ENCODE measurements at regions not wholly inside any gene's neighbourhood (a gene's known extent, or its start where the extent isn't known, plus 50 kb on each side); places are given as distances from the start of the nearest gene placed in this dataset.
"Not testable (repeated sequence)": the region's sequence is repeated elsewhere in the genome, so short reads cannot be mapped to it uniquely, and the experiment has no call there.

DNA sequence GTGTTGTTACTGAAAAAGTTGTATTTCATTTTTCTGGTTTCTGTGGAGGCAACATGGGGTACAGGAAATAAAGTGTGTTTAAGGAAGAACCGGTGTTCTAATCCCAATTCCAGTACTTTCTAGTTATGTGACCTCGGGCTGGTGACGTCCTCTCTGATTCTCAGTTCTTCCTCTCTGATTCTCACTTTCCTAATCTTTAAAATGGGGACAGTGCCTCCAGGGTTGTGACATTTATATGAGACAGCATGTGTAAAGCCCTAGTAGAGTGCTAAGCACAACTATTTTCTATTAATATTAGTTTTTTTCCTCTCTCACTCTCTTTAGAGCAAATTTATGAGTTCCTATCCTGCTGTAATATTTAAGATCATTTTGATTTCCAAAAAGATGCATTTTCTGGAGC lies 50.9 kb upstream of the PTPDC1 start:
- H3K36me3 ChIP-seq (ENCODE audit: control insufficient read depth, insufficient read depth, low read length): no peaks in the 10 kb centered on the region
- H3K27ac ChIP-seq (ENCODE audit: low read length): no peak overlapping the region
- H3K27me3 ChIP-seq (ENCODE audit: control insufficient read depth, insufficient read depth, low read length): no peaks in the 10 kb centered on the region; the same call in 1 of the 2 replicates
- no peak overlapping the region for H3K4me3 ChIP-seq (ENCODE audit: low read length)
- WGBS (ENCODE audit: insufficient coverage, insufficient read length): no CpG with 5 or more reads among the region's 3 CpGs
- DNase-seq (ENCODE audit: low read depth, low spot score): no peak
- H3K4me1 ChIP-seq (ENCODE audit: control insufficient read depth, insufficient read depth, low read length): no peaks in the 10 kb centered on the region
- H3K9me3 ChIP-seq (ENCODE audit: control insufficient read depth, insufficient read depth, low read length): no peaks in the 10 kb centered on the region

DNA sequence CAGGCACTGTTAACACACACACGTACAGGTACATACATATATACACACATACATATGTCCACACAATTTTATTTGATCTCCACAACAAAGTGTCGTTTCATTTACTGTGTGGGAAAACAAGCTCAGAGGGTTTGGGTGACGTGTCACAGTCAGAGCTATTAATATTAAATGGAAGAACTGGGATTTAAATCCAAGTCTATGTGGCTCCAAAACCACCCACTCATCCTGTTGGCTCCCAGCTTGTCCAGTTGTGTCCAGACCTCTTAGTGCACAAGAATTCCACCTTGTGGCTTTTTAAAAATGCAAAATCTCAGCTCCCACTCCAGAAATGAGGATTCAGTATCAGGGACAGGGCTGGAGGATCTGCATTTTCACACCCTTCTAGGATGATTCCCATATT lies 52.3 kb upstream of the PTPDC1 start:
- H3K27ac ChIP-seq (ENCODE audit: low read length): no peak overlapping the region
- whole genome bisulfite sequencing (ENCODE audit: insufficient coverage, insufficient read length): no CpG with 5 or more reads among the region's 3 CpGs
- H3K4me1 ChIP-seq (ENCODE audit: control insufficient read depth, insufficient read depth, low read length): no peaks in the 10 kb centered on the region
- H3K36me3 ChIP-seq (ENCODE audit: control insufficient read depth, insufficient read depth, low read length): no peaks in the 10 kb centered on the region
- DNase-seq (ENCODE audit: low read depth, low spot score): no peak
- no peak overlapping the region for H3K4me3 ChIP-seq (ENCODE audit: low read length)
- H3K27me3 ChIP-seq (ENCODE audit: control insufficient read depth, insufficient read depth, low read length): no peaks in the 10 kb centered on the region; the same call in 1 of the 2 replicates
- H3K9me3 ChIP-seq (ENCODE audit: control insufficient read depth, insufficient read depth, low read length): no peaks in the 10 kb centered on the region

- DNase-seq (ENCODE audit: low read depth, low spot score): no peak
Observed at GRCh38 chr9:94031380-94031779, 52.9 kb upstream of the PTPDC1 start.

DNA sequence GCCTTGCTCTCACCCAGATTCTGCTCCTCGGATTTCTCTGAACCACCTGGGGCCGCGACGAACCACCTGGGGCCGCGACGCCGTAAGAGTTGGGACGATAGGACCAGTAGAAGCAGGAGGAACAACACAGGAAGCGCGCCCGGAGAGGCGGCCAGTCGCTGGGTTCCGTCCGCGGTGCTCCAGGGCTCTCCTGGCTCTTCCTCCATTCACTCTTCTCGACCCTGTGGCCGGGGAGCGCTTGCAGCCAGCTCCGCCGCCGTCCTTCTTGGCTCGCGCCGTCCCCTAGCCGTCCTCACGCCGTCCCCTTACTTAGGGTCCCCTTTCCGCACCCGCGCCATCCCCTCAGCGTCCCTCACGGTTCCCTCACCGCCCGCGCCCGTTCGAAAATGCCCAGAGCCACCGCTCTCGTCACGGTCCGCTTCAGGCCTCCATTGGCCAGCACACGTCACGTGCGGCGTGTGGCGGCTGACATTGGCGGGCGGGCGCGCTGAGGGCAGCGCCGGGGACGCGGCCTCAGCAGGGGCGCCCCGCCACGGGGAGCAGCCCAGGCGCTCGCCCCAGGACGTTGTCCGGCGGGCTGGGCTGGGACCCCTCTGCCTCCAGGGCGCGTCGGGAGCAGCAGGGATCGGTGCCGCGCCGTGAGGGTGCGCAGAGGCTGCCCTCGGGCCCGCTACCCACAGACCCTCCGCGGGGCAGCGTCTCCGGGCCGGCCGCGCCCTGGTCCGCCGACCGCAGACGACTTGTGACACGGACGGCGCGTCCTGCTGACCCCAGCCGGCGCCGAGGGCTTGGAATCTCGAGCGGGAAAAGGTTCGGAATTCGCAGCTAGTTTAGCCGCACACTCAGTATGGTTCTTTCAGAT lies 53.7 kb upstream of the PTPDC1 start:
- H3K4me1 ChIP-seq (ENCODE audit: control insufficient read depth, insufficient read depth, low read length): no peaks in the 10 kb centered on the region
- H3K9me3 ChIP-seq (ENCODE audit: control insufficient read depth, insufficient read depth, low read length): no peaks in the 10 kb centered on the region
- H3K27ac ChIP-seq (ENCODE audit: low read length): no peak overlapping the region
- no peaks in the 10 kb centered on the region; the same call in 1 of the 2 replicates for H3K27me3 ChIP-seq (ENCODE audit: control insufficient read depth, insufficient read depth, low read length)
- no CpG with 5 or more reads among the region's 97 CpGs for WGBS (ENCODE audit: insufficient coverage, insufficient read length)
- H3K36me3 ChIP-seq (ENCODE audit: control insufficient read depth, insufficient read depth, low read length): no peaks in the 10 kb centered on the region
- peak; percentile 75 for DNase-seq (ENCODE audit: low read depth, low spot score)
- H3K4me3 ChIP-seq (ENCODE audit: low read length): peak overlapping the region; percentile 81; the same call in 1 of the 2 replicates

More at GRCh38 chr9:94031380-94031779, 52.9 kb upstream of the PTPDC1 start:
- Histone ChIP-seq H3K4me1 (ENCODE audit: control insufficient read depth, insufficient read depth, low read length) (no peaks in the 10 kb centered on the region), H3K36me3 (ENCODE audit: control insufficient read depth, insufficient read depth, low read length) (no peaks in the 10 kb centered on the region), H3K4me3 (ENCODE audit: low read length) (peak overlapping the region; percentile 81; the same call in 1 of the 2 replicates), H3K9me3 (ENCODE audit: control insufficient read depth, insufficient read depth, low read length) (no peaks in the 10 kb centered on the region), H3K27ac (ENCODE audit: low read length) (no peak overlapping the region), H3K27me3 (ENCODE audit: control insufficient read depth, insufficient read depth, low read length) (no peaks in the 10 kb centered on the region; the same call in 1 of the 2 replicates)
- WGBS (ENCODE audit: insufficient coverage, insufficient read length): no CpG with 5 or more reads among the region's 8 CpGs

DNA sequence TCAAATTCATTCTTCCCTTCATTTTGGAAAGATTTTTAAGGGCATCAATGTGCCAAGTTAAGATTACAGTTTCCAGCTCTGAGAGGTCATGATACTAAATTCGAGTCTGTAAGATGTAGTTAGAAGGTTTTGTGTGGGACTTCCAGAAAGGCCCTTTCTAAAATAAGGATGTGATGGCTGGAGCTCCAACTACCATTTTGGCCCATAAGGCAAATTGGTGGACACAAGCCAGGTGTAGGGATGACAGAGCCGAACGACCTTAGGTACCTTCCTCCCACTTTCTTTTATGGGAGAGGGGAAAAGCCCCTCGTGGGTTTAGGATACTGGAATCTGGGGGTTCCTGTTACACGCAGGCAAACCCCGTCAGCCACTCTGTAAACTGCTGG lies 54.3 kb upstream of the PTPDC1 start:
- peak overlapping the region; percentile 81; the same call in 1 of the 2 replicates for H3K4me3 ChIP-seq (ENCODE audit: low read length)
- WGBS (ENCODE audit: insufficient coverage, insufficient read length): no CpG with 5 or more reads among the region's 6 CpGs
- H3K9me3 ChIP-seq (ENCODE audit: control insufficient read depth, insufficient read depth, low read length): no peaks in the 10 kb centered on the region
- no peak overlapping the region for H3K27ac ChIP-seq (ENCODE audit: low read length)
- H3K4me1 ChIP-seq (ENCODE audit: control insufficient read depth, insufficient read depth, low read length): no peaks in the 10 kb centered on the region
- H3K36me3 ChIP-seq (ENCODE audit: control insufficient read depth, insufficient read depth, low read length): no peaks in the 10 kb centered on the region
- DNase-seq (ENCODE audit: low read depth, low spot score): no peak
- no peaks in the 10 kb centered on the region; the same call in 1 of the 2 replicates for H3K27me3 ChIP-seq (ENCODE audit: control insufficient read depth, insufficient read depth, low read length)

DNA sequence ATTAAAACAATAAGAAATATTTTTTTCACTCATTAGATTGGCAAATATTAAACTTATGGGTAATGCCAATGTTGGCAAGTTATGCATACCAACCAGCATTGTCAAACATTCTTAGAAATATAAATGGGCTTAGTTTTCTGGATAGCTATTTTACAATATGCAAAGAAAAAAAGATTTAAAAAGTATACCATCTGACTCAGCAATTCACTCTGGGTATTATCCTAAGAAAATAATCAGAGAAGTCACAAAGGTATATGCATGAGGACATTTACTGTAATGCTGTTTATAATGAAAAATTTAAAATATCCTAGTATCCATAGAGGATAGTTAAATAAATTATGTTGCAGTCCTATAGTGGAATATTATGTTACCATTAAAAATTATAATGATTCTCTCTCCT lies 57.4 kb upstream of the PTPDC1 start:
- DNase-seq (ENCODE audit: low read depth, low spot score): no peak
- no peaks in the 10 kb centered on the region for H3K36me3 ChIP-seq (ENCODE audit: control insufficient read depth, insufficient read depth, low read length)
- H3K27me3 ChIP-seq (ENCODE audit: control insufficient read depth, insufficient read depth, low read length): no peaks in the 10 kb centered on the region; the same call in 1 of the 2 replicates
- no peak overlapping the region for H3K4me3 ChIP-seq (ENCODE audit: low read length)
- no peak overlapping the region for H3K27ac ChIP-seq (ENCODE audit: low read length)
- H3K4me1 ChIP-seq (ENCODE audit: control insufficient read depth, insufficient read depth, low read length): no peaks in the 10 kb centered on the region
- no peaks in the 10 kb centered on the region for H3K9me3 ChIP-seq (ENCODE audit: control insufficient read depth, insufficient read depth, low read length)

- H3K27ac ChIP-seq (ENCODE audit: low read length); H3K4me1 ChIP-seq (ENCODE audit: control insufficient read depth, insufficient read depth, low read length); DNase-seq (ENCODE audit: low read depth, low spot score); H3K9me3 ChIP-seq (ENCODE audit: control insufficient read depth, insufficient read depth, low read length); H3K27me3 ChIP-seq (ENCODE audit: control insufficient read depth, insufficient read depth, low read length); H3K36me3 ChIP-seq (ENCODE audit: control insufficient read depth, insufficient read depth, low read length); H3K4me3 ChIP-seq (ENCODE audit: low read length): not testable (repeated sequence)
Observed at GRCh38 chr9:94022476-94022875, 61.8 kb upstream of the PTPDC1 start.

DNA sequence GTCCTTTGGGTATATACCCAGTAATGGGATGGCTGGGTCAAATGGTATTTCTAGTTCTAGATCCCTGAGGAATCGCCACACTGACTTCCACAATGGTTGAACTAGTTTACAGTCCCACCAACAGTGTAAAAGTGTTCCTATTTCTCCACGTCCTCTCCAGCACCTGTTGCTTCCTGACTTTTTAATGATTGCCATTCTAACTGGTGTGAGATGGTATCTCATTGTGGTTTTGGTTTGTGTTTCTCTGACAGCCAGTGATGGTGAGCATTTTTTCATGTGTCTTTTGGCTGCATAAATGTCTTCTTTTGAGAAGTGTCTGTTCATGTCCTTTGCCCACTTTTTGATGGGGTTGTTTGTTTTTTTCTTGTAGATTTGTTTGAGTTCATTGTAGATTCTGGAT lies 63.4 kb upstream of the PTPDC1 start:
- not testable (repeated sequence) for H3K9me3 ChIP-seq (ENCODE audit: control insufficient read depth, insufficient read depth, low read length); DNase-seq (ENCODE audit: low read depth, low spot score); H3K36me3 ChIP-seq (ENCODE audit: control insufficient read depth, insufficient read depth, low read length); H3K27me3 ChIP-seq (ENCODE audit: control insufficient read depth, insufficient read depth, low read length); H3K4me3 ChIP-seq (ENCODE audit: low read length); H3K4me1 ChIP-seq (ENCODE audit: control insufficient read depth, insufficient read depth, low read length); H3K27ac ChIP-seq (ENCODE audit: low read length)
- WGBS (ENCODE audit: insufficient coverage, insufficient read length): no CpG with 5 or more reads among the region's 2 CpGs

DNA sequence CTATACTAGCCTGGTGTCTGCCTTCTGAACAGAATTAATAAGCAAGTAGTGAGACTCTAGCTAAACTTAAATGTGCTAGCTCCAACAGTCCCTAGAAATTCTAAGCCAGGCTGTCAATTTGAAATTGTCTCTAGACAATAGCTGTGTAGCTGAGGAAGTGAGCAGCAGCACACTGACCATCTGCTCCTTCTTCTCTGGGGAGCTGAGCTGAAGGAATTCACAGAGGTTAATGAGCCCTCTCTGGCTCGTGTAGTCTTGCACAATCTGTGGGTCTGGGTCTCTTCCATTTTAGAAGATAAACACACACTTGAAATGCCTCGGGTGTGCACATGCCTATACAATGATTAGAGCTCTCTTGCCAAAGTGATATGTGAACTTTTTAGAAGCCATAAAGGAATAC lies 63.5 kb upstream of the BARX1 start:
- no CpG with 5 or more reads among the region's 2 CpGs for WGBS (ENCODE audit: insufficient coverage, insufficient read length)
- no peak for DNase-seq (ENCODE audit: low read depth, low spot score)
- Histone ChIP-seq H3K36me3 (ENCODE audit: control insufficient read depth, insufficient read depth, low read length) (no peaks in the 10 kb centered on the region), H3K4me3 (ENCODE audit: low read length) (no peak overlapping the region), H3K27ac (ENCODE audit: low read length) (no peak overlapping the region), H3K9me3 (ENCODE audit: control insufficient read depth, insufficient read depth, low read length) (no peaks in the 10 kb centered on the region), H3K4me1 (ENCODE audit: control insufficient read depth, insufficient read depth, low read length) (no peaks in the 10 kb centered on the region), H3K27me3 (ENCODE audit: control insufficient read depth, insufficient read depth, low read length) (no peaks in the 10 kb centered on the region)

- Histone ChIP-seq H3K36me3 (ENCODE audit: control insufficient read depth, insufficient read depth, low read length) (no peaks in the 10 kb centered on the region), H3K4me3 (ENCODE audit: low read length) (no peak overlapping the region), H3K4me1 (ENCODE audit: control insufficient read depth, insufficient read depth, low read length) (no peaks in the 10 kb centered on the region), H3K9me3 (ENCODE audit: control insufficient read depth, insufficient read depth, low read length) (no peaks in the 10 kb centered on the region), H3K27me3 (ENCODE audit: control insufficient read depth, insufficient read depth, low read length) (no peaks in the 10 kb centered on the region), H3K27ac (ENCODE audit: low read length) (no peak overlapping the region)
- DNase-seq (ENCODE audit: low read depth, low spot score): no peak
- no CpG with 5 or more reads among the region's 3 CpGs for WGBS (ENCODE audit: insufficient coverage, insufficient read length)
Observed at GRCh38 chr9:94017939-94018531, 62.9 kb upstream of the BARX1 start.

GRCh38 chr9:94016744-94017143 lies 61.6 kb upstream of the BARX1 start:
- Histone ChIP-seq H3K36me3 (ENCODE audit: control insufficient read depth, insufficient read depth, low read length) (no peaks in the 10 kb centered on the region), H3K27ac (ENCODE audit: low read length) (no peak overlapping the region), H3K9me3 (ENCODE audit: control insufficient read depth, insufficient read depth, low read length) (no peaks in the 10 kb centered on the region), H3K4me3 (ENCODE audit: low read length) (no peak overlapping the region), H3K4me1 (ENCODE audit: control insufficient read depth, insufficient read depth, low read length) (no peaks in the 10 kb centered on the region), H3K27me3 (ENCODE audit: control insufficient read depth, insufficient read depth, low read length) (no peaks in the 10 kb centered on the region)
- WGBS (ENCODE audit: insufficient coverage, insufficient read length): no CpG with 5 or more reads among the region's 3 CpGs
- DNase-seq (ENCODE audit: low read depth, low spot score): no peak
